HG02938 (cell line): ENCODE measurements at regions not wholly inside any gene's neighbourhood (a gene's known extent, or its start where the extent isn't known, plus 50 kb on each side); places are given as distances from the start of the nearest gene placed in this dataset.
"Not testable (repeated sequence)": the region's sequence is repeated elsewhere in the genome, so short reads cannot be mapped to it uniquely, and the experiment has no call there.

Experiments
- ATAC-seq: cut with Tn5 transposase; IDR thresholded peaks from one replicate; pipeline ENCODE4 v1.9.1; 2021; ENCODE audit warnings: mild to moderate bottlenecking, moderate library complexity; ENCODE audit not compliant: unreplicated experiment

GRCh38 chr17:71494062-71494855 lies 626.6 kb upstream of the SOX9 start:
- ATAC-seq, result no peak

GRCh38 chr17:71495420-71495819 lies 625.4 kb upstream of the SOX9 start:
- ATAC-seq, result no peak

GRCh38 chr17:71496552-71496951 lies 624.3 kb upstream of the SOX9 start:
- no peak for ATAC-seq

GRCh38 chr17:71500761-71501555 lies 619.9 kb upstream of the SOX9 start:
- ATAC-seq, result no peak

GRCh38 chr17:71501711-71502110 lies 619.1 kb upstream of the SOX9 start:
- no peak for ATAC-seq

GRCh38 chr17:71502443-71502842 lies 618.4 kb upstream of the SOX9 start:
- ATAC-seq, result no peak

- ATAC-seq, result no peak
These were observed 616.9 kb upstream of the SOX9 start for GRCh38 chr17:71503710-71504465.

GRCh38 chr17:71505200-71505599 lies 615.6 kb upstream of the SOX9 start:
- ATAC-seq, result no peak

GRCh38 chr17:71505981-71506380 lies 614.8 kb upstream of the SOX9 start:
- ATAC-seq, result no peak

- ATAC-seq, result no peak
These were observed 609.4 kb upstream of the SOX9 start for GRCh38 chr17:71511266-71511995.

- not testable (repeated sequence) for ATAC-seq
These were observed 607.1 kb upstream of the SOX9 start for GRCh38 chr17:71513725-71514124.

GRCh38 chr17:71516149-71516548 lies 604.7 kb upstream of the SOX9 start:
- no peak for ATAC-seq

- ATAC-seq, result no peak
These were observed 601.5 kb upstream of the SOX9 start for GRCh38 chr17:71519285-71519684.

GRCh38 chr17:71521724-71522123 lies 599.1 kb upstream of the SOX9 start:
- ATAC-seq, result no peak

- no peak for ATAC-seq
These were observed 598.4 kb upstream of the SOX9 start for GRCh38 chr17:71522383-71522782.

- ATAC-seq, result no peak
These were observed 593.5 kb upstream of the SOX9 start for GRCh38 chr17:71527311-71527710.

GRCh38 chr17:71528210-71528609 lies 592.6 kb upstream of the SOX9 start:
- no peak for ATAC-seq

GRCh38 chr17:71530248-71530647 lies 590.6 kb upstream of the SOX9 start:
- no peak for ATAC-seq

- no peak for ATAC-seq
These were observed 585.5 kb upstream of the SOX9 start for GRCh38 chr17:71535321-71535720.

GRCh38 chr17:71546419-71546818 lies 574.4 kb upstream of the SOX9 start:
- no peak for ATAC-seq

GRCh38 chr17:71547904-71548303 lies 572.9 kb upstream of the SOX9 start:
- ATAC-seq, result no peak
